Activated T-helper 2 cell treated with anti-CD3 and anti-CD28 coated beads, Interferon-gamma antibody, Interleukin-2, Interleukin-4, amounts not matched to agents 10 μg/mL and 5 μg/mL and 100 μg/mL, durations not matched to agents 14 hours and 24 hours and 36 hours (primary cell): ENCODE measurements at regions not wholly inside any gene's neighbourhood (a gene's known extent, or its start where the extent isn't known, plus 50 kb on each side); places are given as distances from the start of the nearest gene placed in this dataset.

Experiments
- DNase-seq: peaks from one replicate; pipeline ENCODE4 v3.0.0; 2021; ENCODE audit warnings: low spot score
- H3K27ac Mint-ChIP-seq: one replicate; pipeline ENCODE4 v1.8.0; 2021; ENCODE audit warnings: mixed read lengths
- H3K27me3 Mint-ChIP-seq: one replicate; pipeline ENCODE4 v1.8.0; 2021; ENCODE audit warnings: low read depth, mixed read lengths
- H3K36me3 Mint-ChIP-seq: one replicate; pipeline ENCODE4 v1.8.0; 2021; ENCODE audit warnings: low read depth, mixed read lengths
- H3K4me1 Mint-ChIP-seq: one replicate; pipeline ENCODE4 v1.8.0; 2021; ENCODE audit warnings: low read depth, mixed read lengths
- H3K4me3 Mint-ChIP-seq: one replicate; pipeline ENCODE4 v1.8.0; 2021; ENCODE audit warnings: low read depth, mild to moderate bottlenecking, moderate library complexity, mixed read lengths
- H3K9me3 Mint-ChIP-seq: one replicate; pipeline ENCODE4 v1.8.0; 2021; ENCODE audit warnings: mixed read lengths
- intact Hi-C: fragments of 100-400 bp; cut with micrococcal nuclease; formaldehyde crosslinking; loops from one replicate; pipeline ENCODE4 v1.15.1; 2023

DNA sequence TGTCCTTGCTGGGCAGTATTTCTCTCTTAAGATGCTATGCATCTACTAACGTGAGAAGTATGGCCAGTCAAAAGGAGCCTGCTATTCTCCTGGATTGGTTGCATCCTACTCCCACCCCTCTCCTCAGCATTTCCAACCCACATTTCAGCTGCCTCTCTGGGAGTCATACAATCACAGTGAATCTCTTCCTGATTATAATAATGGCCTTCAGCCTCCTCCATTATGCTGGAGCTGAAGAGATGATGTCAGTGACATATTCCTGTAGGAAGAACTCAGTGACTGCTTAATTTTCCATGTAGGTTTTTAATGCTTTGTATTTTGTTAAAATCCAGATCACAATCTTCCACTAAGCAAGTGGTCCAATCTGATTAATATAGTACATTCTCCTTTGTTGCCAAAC lies 82.7 kb upstream of the SUCLG2 start:
- H3K4me3 Mint-ChIP-seq = no peak overlapping the region
- intact Hi-C loops = no loop called here
- peaks cover 2% of the 10 kb centered on the region for H3K4me1 Mint-ChIP-seq
- H3K36me3 Mint-ChIP-seq = no peaks in the 10 kb centered on the region
- peaks cover 2% of the 10 kb centered on the region for H3K27me3 Mint-ChIP-seq
- no peak for DNase-seq
- no peak overlapping the region for H3K27ac Mint-ChIP-seq
- peaks cover 5% of the 10 kb centered on the region for H3K9me3 Mint-ChIP-seq

DNA sequence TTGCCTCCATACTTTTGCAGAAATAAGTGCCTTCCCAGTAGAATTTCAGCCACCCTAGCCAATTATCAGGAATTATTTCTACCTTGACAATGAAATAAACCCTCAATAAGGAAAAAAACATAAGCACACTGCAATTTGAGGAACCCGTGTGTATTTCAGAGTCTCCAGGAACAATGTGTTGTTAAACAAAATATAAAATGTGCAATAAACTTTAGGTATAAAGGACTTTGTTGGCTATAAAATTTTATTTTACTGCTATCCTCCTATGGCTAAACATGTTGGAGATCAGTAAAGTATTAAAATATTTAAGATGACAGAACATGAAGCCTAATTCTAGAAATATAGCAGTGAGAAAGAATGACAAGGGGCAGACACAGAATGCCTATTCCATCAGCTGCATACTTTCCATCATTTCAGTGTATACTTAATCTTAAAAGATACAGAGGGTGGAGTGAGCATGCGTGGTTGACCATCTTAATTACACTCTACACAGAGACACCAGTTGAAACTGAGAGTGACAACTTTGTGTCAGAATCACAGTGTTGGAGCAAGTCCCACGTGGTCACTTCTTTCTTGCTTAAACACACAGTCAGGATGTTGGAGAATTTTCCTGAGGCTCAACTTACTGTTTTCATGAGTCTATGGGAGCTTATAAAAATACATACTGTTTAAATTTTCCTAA lies 79.0 kb upstream of the SUCLG2 start:
- H3K4me1 Mint-ChIP-seq = peaks cover 2% of the 10 kb centered on the region
- H3K27me3 Mint-ChIP-seq = no peaks in the 10 kb centered on the region
- no peak for DNase-seq
- no peak overlapping the region for H3K4me3 Mint-ChIP-seq
- no peaks in the 10 kb centered on the region for H3K36me3 Mint-ChIP-seq
- H3K9me3 Mint-ChIP-seq = no peaks in the 10 kb centered on the region
- intact Hi-C loops = no loop called here
- no peak overlapping the region for H3K27ac Mint-ChIP-seq

DNA sequence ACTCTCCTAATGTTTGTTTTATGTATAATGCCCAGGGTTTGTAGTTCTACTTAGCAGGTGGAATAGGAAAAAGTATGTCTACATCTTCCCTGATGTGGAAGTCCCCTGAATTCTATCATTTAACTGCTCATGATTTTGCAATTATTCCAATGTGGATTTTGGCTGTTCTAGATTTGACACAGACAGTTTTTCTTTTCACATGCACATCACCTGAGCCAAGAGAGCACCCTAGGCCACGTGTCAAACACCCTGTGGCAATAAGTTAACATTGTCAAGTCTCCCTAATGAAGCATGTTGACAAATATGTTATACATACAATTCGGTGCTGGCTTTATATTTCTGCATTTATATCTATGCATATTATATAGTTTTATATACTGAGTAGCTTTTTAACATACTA lies 70.0 kb upstream of the SUCLG2 start:
- H3K27me3 Mint-ChIP-seq = no peaks in the 10 kb centered on the region

DNA sequence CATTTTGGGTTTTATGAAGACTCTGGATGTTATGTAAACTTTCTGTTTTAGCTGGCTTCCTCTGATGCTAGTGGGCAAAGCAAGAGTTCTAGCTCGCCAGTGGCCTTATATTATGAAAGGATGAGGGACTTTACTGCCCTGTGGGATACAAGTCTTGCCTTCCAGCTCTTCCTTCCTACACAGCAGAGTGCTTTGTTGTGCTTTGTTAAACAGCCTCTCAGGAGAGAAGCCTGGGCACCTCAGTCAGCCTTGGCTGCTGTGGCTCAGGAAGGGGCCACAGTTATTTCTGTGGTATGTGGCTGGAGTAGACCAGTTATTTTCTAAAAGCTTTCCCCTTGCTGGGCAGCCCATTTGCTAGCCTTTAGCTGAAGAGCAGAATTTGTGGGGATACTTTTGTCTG lies 69.5 kb upstream of the SUCLG2 start:
- Mint-ChIP-seq H3K36me3 (no peaks in the 10 kb centered on the region), H3K9me3 (peaks cover 29% of the 10 kb centered on the region), H3K4me1 (no peaks in the 10 kb centered on the region), H3K27me3 (no peaks in the 10 kb centered on the region), H3K4me3 (no peak overlapping the region), H3K27ac (no peak overlapping the region)
- intact Hi-C loops = no loop called here
- no peak for DNase-seq

More for the DNA sequence above, 70.0 kb upstream of the SUCLG2 start:
- H3K9me3 Mint-ChIP-seq = peaks cover 29% of the 10 kb centered on the region
- intact Hi-C loops = no loop called here
- H3K36me3 Mint-ChIP-seq = no peaks in the 10 kb centered on the region
- H3K27ac Mint-ChIP-seq = no peak overlapping the region
- no peak for DNase-seq
- H3K4me1 Mint-ChIP-seq = no peaks in the 10 kb centered on the region
- H3K4me3 Mint-ChIP-seq = no peak overlapping the region

DNA sequence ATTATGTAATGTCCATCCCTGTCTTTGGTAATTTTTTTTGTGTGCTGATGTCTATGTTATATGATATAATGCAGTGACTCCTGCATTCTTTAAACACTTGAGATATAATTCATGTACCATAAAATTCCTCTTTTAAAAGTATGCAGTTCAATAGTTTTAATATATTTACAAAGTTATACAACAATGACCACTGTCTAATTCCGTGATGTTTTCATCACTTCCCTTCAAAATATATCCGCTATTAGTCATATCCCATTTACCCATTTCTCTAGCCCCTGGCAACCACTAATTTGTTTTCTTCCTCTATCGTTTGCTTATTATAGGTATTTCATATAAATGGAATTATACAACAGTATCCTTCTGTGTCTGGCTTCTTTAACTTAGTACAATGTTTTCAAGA lies 64.9 kb upstream of the SUCLG2 start:
- DNase-seq = no peak
- Mint-ChIP-seq H3K9me3 (peaks cover 25% of the 10 kb centered on the region), H3K27me3 (no peaks in the 10 kb centered on the region), H3K4me1 (no peaks in the 10 kb centered on the region), H3K4me3 (no peak overlapping the region), H3K27ac (no peak overlapping the region), H3K36me3 (no peaks in the 10 kb centered on the region)
- intact Hi-C loops = no loop called here

DNA sequence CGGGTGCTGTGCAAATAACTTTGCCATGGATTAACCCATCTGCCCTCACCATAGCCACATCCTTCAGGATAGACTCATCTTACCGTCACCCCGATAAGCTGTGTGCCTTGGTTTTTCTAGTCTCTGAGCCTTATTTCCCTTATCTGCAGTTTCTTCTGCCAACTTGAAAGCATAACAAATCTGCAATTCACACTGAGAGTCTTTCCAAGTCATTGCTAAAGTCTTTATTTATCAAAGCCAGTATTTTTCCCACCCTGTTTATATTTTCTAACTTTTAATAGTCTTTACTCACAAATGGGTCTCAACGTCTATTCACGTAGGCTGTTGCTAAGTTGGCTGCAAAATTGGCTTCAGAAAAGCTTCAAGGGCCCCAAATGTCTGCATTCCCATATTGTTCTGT lies 61.6 kb upstream of the SUCLG2 start:
- no peaks in the 10 kb centered on the region for H3K36me3 Mint-ChIP-seq
- no peak overlapping the region for H3K4me3 Mint-ChIP-seq
- peaks cover 7% of the 10 kb centered on the region for H3K9me3 Mint-ChIP-seq
- intact Hi-C loops = no loop called here
- no peak for DNase-seq
- H3K27ac Mint-ChIP-seq = no peak overlapping the region
- H3K27me3 Mint-ChIP-seq = no peaks in the 10 kb centered on the region
- no peaks in the 10 kb centered on the region for H3K4me1 Mint-ChIP-seq

DNA sequence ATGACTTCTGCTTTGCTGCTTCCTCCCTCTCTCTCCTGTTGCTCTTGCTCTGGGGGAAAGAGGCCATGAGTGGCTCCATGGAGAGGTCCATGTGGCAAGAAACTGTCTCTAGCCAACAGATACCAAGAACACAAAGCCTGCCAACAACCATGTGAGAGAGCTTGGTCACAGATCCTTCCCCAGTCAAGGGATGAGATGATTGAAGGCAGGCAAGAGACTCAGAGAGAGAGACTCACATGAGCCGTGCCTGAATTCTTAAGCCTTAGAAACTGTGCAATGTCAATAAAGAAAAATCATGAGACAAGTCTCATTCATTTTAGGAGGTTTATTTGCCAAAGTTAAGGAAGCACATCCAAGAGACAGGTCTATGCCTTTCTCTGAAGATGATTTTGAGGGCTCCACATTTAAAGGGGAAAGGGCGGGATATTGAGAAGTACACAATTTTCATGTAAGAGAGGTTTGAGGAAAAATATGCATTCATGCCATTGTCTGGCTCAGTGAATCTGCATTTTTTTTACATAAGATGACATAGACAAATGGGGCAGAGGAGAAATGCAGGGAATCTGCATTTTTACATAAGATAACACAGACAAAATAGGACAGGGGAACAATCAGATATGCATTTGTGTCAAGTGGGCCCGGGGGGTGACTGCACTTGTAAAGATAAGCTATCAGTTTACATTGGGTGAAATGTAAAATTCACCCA lies 59.5 kb upstream of the SUCLG2 start:
- Mint-ChIP-seq H3K27me3 (no peaks in the 10 kb centered on the region), H3K4me3 (no peak overlapping the region), H3K4me1 (no peaks in the 10 kb centered on the region), H3K9me3 (no peaks in the 10 kb centered on the region), H3K36me3 (no peaks in the 10 kb centered on the region), H3K27ac (no peak overlapping the region)
- no peak for DNase-seq
- intact Hi-C loops = no loop called here

DNA sequence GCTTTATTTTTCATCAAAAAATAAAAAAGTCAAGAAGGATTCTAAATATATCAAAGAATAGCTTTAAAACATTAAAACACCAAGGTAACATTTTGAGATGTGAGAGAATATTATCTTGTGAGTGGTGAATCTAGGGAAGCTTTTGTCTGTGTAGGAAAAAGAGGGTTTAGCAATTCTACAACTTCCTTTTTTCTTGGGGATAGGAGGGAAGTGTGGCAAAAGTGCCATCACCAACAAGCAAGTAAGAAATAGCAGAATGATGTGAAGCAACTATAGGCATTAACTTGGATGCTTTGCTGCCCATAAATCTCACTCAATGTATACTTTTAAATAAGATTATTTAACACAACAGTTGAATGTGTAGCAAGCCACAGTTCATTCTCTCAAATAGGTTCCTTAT lies 57.8 kb upstream of the SUCLG2 start:
- DNase-seq = no peak
- H3K27ac Mint-ChIP-seq = no peak overlapping the region
- no peaks in the 10 kb centered on the region for H3K9me3 Mint-ChIP-seq
- H3K36me3 Mint-ChIP-seq = no peaks in the 10 kb centered on the region
- H3K27me3 Mint-ChIP-seq = no peaks in the 10 kb centered on the region
- no peak overlapping the region for H3K4me3 Mint-ChIP-seq
- H3K4me1 Mint-ChIP-seq = no peaks in the 10 kb centered on the region
- intact Hi-C loops = no loop called here

DNA sequence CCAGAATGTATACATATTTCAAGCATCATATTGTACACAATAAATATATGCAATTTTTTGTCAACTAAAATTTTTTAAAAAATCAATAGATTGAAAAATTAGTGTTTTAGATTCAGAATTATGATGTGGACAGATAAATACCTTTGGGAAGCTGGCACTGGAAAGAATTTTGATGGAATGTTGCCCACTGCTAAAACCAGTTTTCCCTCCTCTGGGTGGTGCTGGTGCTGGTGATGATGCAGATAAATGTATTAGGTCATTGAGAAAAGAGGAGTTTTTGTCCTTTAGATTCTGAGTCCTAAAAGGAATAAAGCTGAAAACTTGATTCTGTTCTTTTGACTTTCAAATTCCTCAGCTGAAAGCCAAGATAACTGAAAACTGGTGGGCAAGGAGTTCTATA lies 56.0 kb upstream of the SUCLG2 start:
- Mint-ChIP-seq H3K4me1 (no peaks in the 10 kb centered on the region), H3K9me3 (no peaks in the 10 kb centered on the region)
- intact Hi-C loops = no loop called here

DNA sequence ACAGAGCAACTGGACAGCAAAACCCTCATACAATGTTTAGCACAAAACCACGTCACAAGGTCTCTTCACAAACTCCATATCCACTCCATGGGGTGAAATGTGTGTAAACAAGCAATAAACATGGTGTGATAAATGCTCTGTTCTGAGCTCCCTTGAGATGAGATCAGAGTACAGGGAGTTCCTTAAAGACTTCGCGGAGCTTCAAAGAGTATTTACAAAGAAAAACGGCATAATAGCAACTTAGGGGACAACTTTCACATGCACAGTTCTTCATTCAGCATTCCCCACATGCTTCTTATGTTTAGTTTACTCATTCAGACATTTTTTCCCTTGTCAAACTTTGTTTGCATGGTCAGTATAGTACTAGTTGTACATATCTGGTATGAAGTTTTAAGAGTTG lies 52.5 kb upstream of the SUCLG2 start:
- H3K4me1 Mint-ChIP-seq = no peaks in the 10 kb centered on the region
- H3K9me3 Mint-ChIP-seq = no peaks in the 10 kb centered on the region
- H3K27me3 Mint-ChIP-seq = no peaks in the 10 kb centered on the region
- intact Hi-C loops = no loop called here
- no peak for DNase-seq
- no peaks in the 10 kb centered on the region for H3K36me3 Mint-ChIP-seq
- no peak overlapping the region for H3K4me3 Mint-ChIP-seq
- H3K27ac Mint-ChIP-seq = no peak overlapping the region

More for the DNA sequence above, 56.0 kb upstream of the SUCLG2 start:
- DNase-seq = no peak
- H3K36me3 Mint-ChIP-seq = no peaks in the 10 kb centered on the region
- H3K27me3 Mint-ChIP-seq = no peaks in the 10 kb centered on the region
- H3K27ac Mint-ChIP-seq = no peak overlapping the region
- no peak overlapping the region for H3K4me3 Mint-ChIP-seq

DNA sequence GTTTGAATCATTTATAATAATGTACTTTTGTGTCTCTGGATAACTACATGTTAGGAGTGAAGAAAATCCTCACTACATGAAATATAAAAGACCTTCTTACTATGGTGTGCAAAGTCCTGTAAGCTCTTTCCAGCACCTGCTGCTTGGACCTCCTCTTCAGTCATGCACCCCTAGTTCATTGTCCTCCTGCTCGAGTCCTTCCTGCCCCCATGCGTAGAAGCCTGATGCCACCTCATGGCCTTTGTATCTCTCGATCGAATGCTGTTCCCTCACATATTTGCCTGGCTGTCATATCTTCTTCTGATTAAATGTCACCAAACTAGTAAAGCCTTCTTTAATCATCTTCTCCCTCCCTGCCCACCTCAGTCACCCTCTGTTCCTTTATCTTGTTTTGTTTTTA lies 49.9 kb upstream of the SUCLG2 start:
- Mint-ChIP-seq H3K27ac (no peak overlapping the region), H3K4me3 (no peak overlapping the region), H3K36me3 (no peaks in the 10 kb centered on the region), H3K9me3 (no peaks in the 10 kb centered on the region), H3K4me1 (no peaks in the 10 kb centered on the region), H3K27me3 (no peaks in the 10 kb centered on the region)
- DNase-seq = no peak
- intact Hi-C loops = no loop called here
